ENCODE measurements at regions not wholly inside any gene's neighbourhood (a gene's known extent, or its start where the extent isn't known, plus 50 kb on each side); places are given as distances from the start of the nearest gene placed in this dataset.
"Not testable (repeated sequence)": the region's sequence is repeated elsewhere in the genome, so short reads cannot be mapped to it uniquely, and the experiment has no call there.

DNA sequence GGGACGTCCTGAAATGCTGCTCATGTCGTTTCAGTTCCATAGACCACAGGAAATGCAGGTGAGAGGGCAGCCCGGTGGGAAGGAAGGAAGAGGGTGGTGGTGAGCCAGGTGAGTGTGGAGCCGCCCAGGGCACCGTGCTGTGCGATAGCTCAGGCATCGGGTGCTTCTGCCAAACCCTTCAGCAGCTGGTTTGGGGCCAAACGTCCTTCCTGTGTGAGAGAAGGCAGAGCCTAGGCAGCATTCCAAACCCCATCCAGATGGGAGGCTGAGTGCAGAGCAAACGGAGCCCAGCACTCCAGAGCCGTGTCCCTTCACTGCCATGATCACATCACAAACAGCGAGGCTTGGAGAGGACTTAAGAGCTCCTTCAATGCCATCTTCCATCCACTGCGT, 65.1 kb upstream of the SAMD11 start:
- H3K36me3 Mint-ChIP-seq (ENCODE audit: low read depth); H3K27ac Mint-ChIP-seq; H3K4me1 Mint-ChIP-seq (ENCODE audit: low read depth); H3K27me3 Mint-ChIP-seq (ENCODE audit: low read depth); intact Hi-C loops (cut with micrococcal nuclease); CTCF ChIA-PET; H3K9me3 Mint-ChIP-seq; DNase-seq: not testable (repeated sequence)
- H3K4me3 Mint-ChIP-seq = peak overlapping the region; percentile 29

- DNase-seq; H3K4me3 Mint-ChIP-seq; H3K27me3 Mint-ChIP-seq (ENCODE audit: low read depth); CTCF ChIA-PET; H3K27ac Mint-ChIP-seq; H3K9me3 Mint-ChIP-seq; intact Hi-C loops (cut with micrococcal nuclease); H3K36me3 Mint-ChIP-seq (ENCODE audit: low read depth); H3K4me1 Mint-ChIP-seq (ENCODE audit: low read depth): not testable (repeated sequence)
Observed at GRCh38 chr1:860941-861340, 62.8 kb upstream of the SAMD11 start.

DNA sequence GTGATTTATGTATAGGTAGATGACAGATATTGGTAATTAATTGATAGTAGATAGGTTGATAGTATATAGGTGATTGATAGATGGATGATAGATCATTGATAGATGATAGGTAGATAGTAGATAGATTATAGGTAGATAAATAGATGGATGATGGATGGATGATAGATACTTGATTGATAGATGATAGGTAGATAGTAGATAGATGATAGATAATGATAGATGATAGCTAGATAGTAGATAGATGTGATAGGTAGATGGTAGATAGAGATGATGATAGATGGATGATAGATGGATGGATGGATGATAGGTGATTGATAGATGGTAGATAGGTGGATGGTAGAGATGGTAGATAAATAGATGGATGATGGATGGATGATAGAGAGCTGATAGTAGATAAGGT, 62.0 kb upstream of the SAMD11 start:
- DNase-seq = no peak
- H3K4me1 Mint-ChIP-seq (ENCODE audit: low read depth) = peaks cover 10% of the 10 kb centered on the region
- H3K36me3 Mint-ChIP-seq (ENCODE audit: low read depth) = no peaks in the 10 kb centered on the region
- H3K27me3 Mint-ChIP-seq (ENCODE audit: low read depth) = peaks cover 4% of the 10 kb centered on the region
- CTCF ChIA-PET = no interaction called here
- no peaks in the 10 kb centered on the region for H3K9me3 Mint-ChIP-seq
- intact Hi-C loops (cut with micrococcal nuclease) = no loop called here
- no peak overlapping the region for H3K27ac Mint-ChIP-seq
- H3K4me3 Mint-ChIP-seq = no peak overlapping the region

GRCh38 chr1:862601-863000, 61.1 kb upstream of the SAMD11 start:
- H3K4me3 Mint-ChIP-seq; intact Hi-C loops (cut with micrococcal nuclease); H3K4me1 Mint-ChIP-seq (ENCODE audit: low read depth); H3K36me3 Mint-ChIP-seq (ENCODE audit: low read depth); CTCF ChIA-PET; DNase-seq; H3K27ac Mint-ChIP-seq; H3K9me3 Mint-ChIP-seq; H3K27me3 Mint-ChIP-seq (ENCODE audit: low read depth): not testable (repeated sequence)

- H3K4me3 Mint-ChIP-seq; H3K27ac Mint-ChIP-seq; DNase-seq; H3K4me1 Mint-ChIP-seq (ENCODE audit: low read depth); CTCF ChIA-PET; H3K9me3 Mint-ChIP-seq; H3K27me3 Mint-ChIP-seq (ENCODE audit: low read depth); H3K36me3 Mint-ChIP-seq (ENCODE audit: low read depth): not testable (repeated sequence)
- intact Hi-C loops (cut with micrococcal nuclease) = loop anchor here (5.0 kb wide), 1 partner anchor 37 kb away; no protein-coding TSS in a partner anchor
Observed at GRCh38 chr1:865633-866032, 58.1 kb upstream of the SAMD11 start.

GRCh38 chr1:866095-866494, 57.6 kb upstream of the SAMD11 start:
- H3K9me3 Mint-ChIP-seq = no peaks in the 10 kb centered on the region
- H3K4me1 Mint-ChIP-seq (ENCODE audit: low read depth) = peaks cover 3% of the 10 kb centered on the region
- no peak for DNase-seq
- H3K27ac Mint-ChIP-seq = no peak overlapping the region
- no peaks in the 10 kb centered on the region for H3K36me3 Mint-ChIP-seq (ENCODE audit: low read depth)
- CTCF ChIA-PET = no interaction called here
- peaks cover 7% of the 10 kb centered on the region for H3K27me3 Mint-ChIP-seq (ENCODE audit: low read depth)
- intact Hi-C loops (cut with micrococcal nuclease) = loop anchor here (5.0 kb wide), 1 partner anchor 36 kb away; no protein-coding TSS in a partner anchor
- H3K4me3 Mint-ChIP-seq = no peak overlapping the region

GRCh38 chr1:866631-867299, 57.0 kb upstream of the SAMD11 start:
- H3K9me3 Mint-ChIP-seq; H3K4me1 Mint-ChIP-seq (ENCODE audit: low read depth); H3K36me3 Mint-ChIP-seq (ENCODE audit: low read depth); CTCF ChIA-PET; H3K27ac Mint-ChIP-seq; H3K4me3 Mint-ChIP-seq; DNase-seq: not testable (repeated sequence)
- peaks cover 11% of the 10 kb centered on the region for H3K27me3 Mint-ChIP-seq (ENCODE audit: low read depth)
- intact Hi-C loops (cut with micrococcal nuclease) = loop anchor here (5.0 kb wide), 1 partner anchor 36 kb away; no protein-coding TSS in a partner anchor

GRCh38 chr1:867550-867949, 56.2 kb upstream of the SAMD11 start:
- H3K27ac Mint-ChIP-seq; H3K36me3 Mint-ChIP-seq (ENCODE audit: low read depth); DNase-seq; H3K4me1 Mint-ChIP-seq (ENCODE audit: low read depth); H3K4me3 Mint-ChIP-seq; H3K9me3 Mint-ChIP-seq: not testable (repeated sequence)
- H3K27me3 Mint-ChIP-seq (ENCODE audit: low read depth) = peaks cover 11% of the 10 kb centered on the region
- CTCF ChIA-PET = interaction anchor here (0.8 kb wide), 1 partner anchor 38 kb away, joined by 3 read pairs; no protein-coding TSS in a partner anchor
- intact Hi-C loops (cut with micrococcal nuclease) = loop anchor here (5.0 kb wide), 1 partner anchor 35 kb away; no protein-coding TSS in a partner anchor

DNA sequence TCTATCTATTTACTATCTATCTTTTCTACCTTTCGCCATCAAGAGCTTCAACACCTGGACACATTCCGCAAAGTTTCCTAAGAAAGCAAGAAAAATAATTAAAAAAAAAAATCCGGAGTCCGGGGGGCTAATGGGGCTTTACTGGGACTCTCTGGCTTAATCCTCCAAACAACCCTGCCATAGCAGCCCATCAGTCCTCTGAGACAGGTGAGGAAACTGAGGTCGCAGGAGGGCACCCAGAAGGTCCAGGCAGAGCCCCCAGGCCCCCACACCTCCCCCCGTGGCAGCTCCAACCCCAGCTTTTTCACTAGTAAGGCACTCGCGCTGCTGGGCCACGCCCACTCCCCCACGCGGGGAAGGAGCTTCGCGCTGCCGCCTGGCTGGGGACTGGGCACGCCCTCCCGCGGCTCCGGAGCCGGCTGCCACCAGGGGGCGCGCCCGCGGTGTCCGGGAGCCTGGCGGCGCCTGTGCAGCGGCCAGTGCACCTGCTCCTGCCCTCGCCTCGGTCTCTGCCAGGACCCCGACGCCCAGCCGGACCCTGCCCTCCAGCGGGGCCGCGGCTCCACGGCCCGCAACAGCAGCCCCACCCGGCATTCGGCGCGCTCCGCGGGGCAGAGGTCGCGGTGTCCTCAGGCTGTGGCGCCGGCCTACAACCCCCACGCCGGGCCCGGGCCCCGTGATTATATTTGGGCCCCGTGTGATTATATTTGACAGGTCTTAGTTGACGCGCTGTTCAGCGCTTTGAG, 54.1 kb upstream of the SAMD11 start:
- Mint-ChIP-seq H3K4me1 (ENCODE audit: low read depth) (peaks cover 3% of the 10 kb centered on the region), H3K4me3 (no peak overlapping the region), H3K9me3 (no peaks in the 10 kb centered on the region), H3K36me3 (ENCODE audit: low read depth) (no peaks in the 10 kb centered on the region), H3K27ac (no peak overlapping the region), H3K27me3 (ENCODE audit: low read depth) (peaks cover 11% of the 10 kb centered on the region)
- peak; percentile 71 for DNase-seq
- CTCF ChIA-PET = interaction anchor here (0.6 to 0.8 kb wide), 3 partner anchors 9 to 36 kb away, joined by 3 to 5 read pairs (median 3); no protein-coding TSS in a partner anchor
- intact Hi-C loops (cut with micrococcal nuclease) = loop anchor here (5.0 kb wide), 1 partner anchor 33 kb away; no protein-coding TSS in a partner anchor

Data from activated naive CD4-positive, alpha-beta T cell treated with anti-CD3 and anti-CD28 coated beads for 36 hours (primary cell).